ENCODE measurements at regions not wholly inside any gene's neighbourhood (a gene's known extent, or its start where the extent isn't known, plus 50 kb on each side); places are given as distances from the start of the nearest gene placed in this dataset.
"Not testable (repeated sequence)": the region's sequence is repeated elsewhere in the genome, so short reads cannot be mapped to it uniquely, and the experiment has no call there.

- Histone ChIP-seq H3K9me3 (ENCODE audit: control insufficient read depth in 1 of 2, low read length in 2 of 2) (peaks cover 0 to 11% of the 10 kb centered on the region in 2 donors), H3K4me1 (ENCODE audit: control insufficient read depth in 1 of 2, insufficient read depth in 2 of 2, low read length in 2 of 2) (no peaks in the 10 kb centered on the region), H3K27me3 (ENCODE audit: low read depth, low read length) (no peaks in the 10 kb centered on the region), H3K36me3 (ENCODE audit: control insufficient read depth in 1 of 2, insufficient read depth in 2 of 2, low read length in 2 of 2) (no peaks in the 10 kb centered on the region), H3K27ac (ENCODE audit: low read length) (no peak overlapping the region), H3K4me3 (ENCODE audit: low read depth in 1 of 2, low read length in 2 of 2) (no peak overlapping the region)
Measured at GRCh38 chr13:19074519-19074918, 107.1 kb downstream of the TUBA3C start.

GRCh38 chr13:19074106-19074505 lies 107.5 kb downstream of the TUBA3C start:
- H3K4me1 ChIP-seq (ENCODE audit: control insufficient read depth in 1 of 2, insufficient read depth in 2 of 2, low read length in 2 of 2); H3K27me3 ChIP-seq (ENCODE audit: low read depth, low read length); H3K36me3 ChIP-seq (ENCODE audit: control insufficient read depth in 1 of 2, insufficient read depth in 2 of 2, low read length in 2 of 2); H3K27ac ChIP-seq (ENCODE audit: low read length); H3K4me3 ChIP-seq (ENCODE audit: low read depth in 1 of 2, low read length in 2 of 2): not testable (repeated sequence)
- peaks cover 0 to 11% of the 10 kb centered on the region in 2 donors for H3K9me3 ChIP-seq (ENCODE audit: control insufficient read depth in 1 of 2, low read length in 2 of 2)

- not testable (repeated sequence) for H3K9me3 ChIP-seq (ENCODE audit: control insufficient read depth in 1 of 2, low read length in 2 of 2); H3K4me1 ChIP-seq (ENCODE audit: control insufficient read depth in 1 of 2, insufficient read depth in 2 of 2, low read length in 2 of 2); H3K27ac ChIP-seq (ENCODE audit: low read length); H3K4me3 ChIP-seq (ENCODE audit: low read depth in 1 of 2, low read length in 2 of 2); H3K36me3 ChIP-seq (ENCODE audit: control insufficient read depth in 1 of 2, insufficient read depth in 2 of 2, low read length in 2 of 2); H3K27me3 ChIP-seq (ENCODE audit: low read depth, low read length)
Measured at GRCh38 chr13:19072956-19073706, 108.5 kb downstream of the TUBA3C start.

- H3K27me3 ChIP-seq (ENCODE audit: low read depth, low read length): no peaks in the 10 kb centered on the region
- no peaks in the 10 kb centered on the region for H3K4me1 ChIP-seq (ENCODE audit: control insufficient read depth in 1 of 2, insufficient read depth in 2 of 2, low read length in 2 of 2)
- no peak overlapping the region for H3K27ac ChIP-seq (ENCODE audit: low read length)
- H3K9me3 ChIP-seq (ENCODE audit: control insufficient read depth in 1 of 2, low read length in 2 of 2): peaks cover 0 to 12% of the 10 kb centered on the region in 2 donors
- no peaks in the 10 kb centered on the region for H3K36me3 ChIP-seq (ENCODE audit: control insufficient read depth in 1 of 2, insufficient read depth in 2 of 2, low read length in 2 of 2)
- H3K4me3 ChIP-seq (ENCODE audit: low read depth in 1 of 2, low read length in 2 of 2): no peak overlapping the region
Measured at GRCh38 chr13:19072543-19072942, 109.1 kb downstream of the TUBA3C start.

- peaks cover 0 to 12% of the 10 kb centered on the region in 2 donors for H3K9me3 ChIP-seq (ENCODE audit: control insufficient read depth in 1 of 2, low read length in 2 of 2)
- H3K27ac ChIP-seq (ENCODE audit: low read length): no peak overlapping the region
Measured at GRCh38 chr13:19071161-19071936, 110.3 kb downstream of the TUBA3C start.

GRCh38 chr13:19070398-19070735 lies 111.3 kb downstream of the TUBA3C start:
- Histone ChIP-seq H3K27me3 (ENCODE audit: low read depth, low read length) (no peaks in the 10 kb centered on the region), H3K36me3 (ENCODE audit: control insufficient read depth in 1 of 2, insufficient read depth in 2 of 2, low read length in 2 of 2) (no peaks in the 10 kb centered on the region), H3K9me3 (ENCODE audit: control insufficient read depth in 1 of 2, low read length in 2 of 2) (peaks cover 0 to 12% of the 10 kb centered on the region in 2 donors), H3K27ac (ENCODE audit: low read length) (no peak overlapping the region), H3K4me1 (ENCODE audit: control insufficient read depth in 1 of 2, insufficient read depth in 2 of 2, low read length in 2 of 2) (no peaks in the 10 kb centered on the region), H3K4me3 (ENCODE audit: low read depth in 1 of 2, low read length in 2 of 2) (no peak overlapping the region)

More at GRCh38 chr13:19071161-19071936, 110.3 kb downstream of the TUBA3C start:
- Histone ChIP-seq H3K36me3 (ENCODE audit: control insufficient read depth in 1 of 2, insufficient read depth in 2 of 2, low read length in 2 of 2) (no peaks in the 10 kb centered on the region), H3K27me3 (ENCODE audit: low read depth, low read length) (no peaks in the 10 kb centered on the region), H3K4me3 (ENCODE audit: low read depth in 1 of 2, low read length in 2 of 2) (no peak overlapping the region), H3K4me1 (ENCODE audit: control insufficient read depth in 1 of 2, insufficient read depth in 2 of 2, low read length in 2 of 2) (no peaks in the 10 kb centered on the region)

GRCh38 chr13:19069684-19070397 lies 111.8 kb downstream of the TUBA3C start:
- Histone ChIP-seq H3K27ac (ENCODE audit: low read length) (no peak overlapping the region), H3K9me3 (ENCODE audit: control insufficient read depth in 1 of 2, low read length in 2 of 2) (peaks cover 0 to 12% of the 10 kb centered on the region in 2 donors), H3K4me3 (ENCODE audit: low read depth in 1 of 2, low read length in 2 of 2) (no peak overlapping the region), H3K36me3 (ENCODE audit: control insufficient read depth in 1 of 2, insufficient read depth in 2 of 2, low read length in 2 of 2) (no peaks in the 10 kb centered on the region), H3K27me3 (ENCODE audit: low read depth, low read length) (no peaks in the 10 kb centered on the region), H3K4me1 (ENCODE audit: control insufficient read depth in 1 of 2, insufficient read depth in 2 of 2, low read length in 2 of 2) (no peaks in the 10 kb centered on the region)

GRCh38 chr13:19068691-19069090 lies 112.9 kb downstream of the TUBA3C start:
- Histone ChIP-seq H3K27ac (ENCODE audit: low read length) (no peak overlapping the region), H3K4me3 (ENCODE audit: low read depth in 1 of 2, low read length in 2 of 2) (no peak overlapping the region), H3K36me3 (ENCODE audit: control insufficient read depth in 1 of 2, insufficient read depth in 2 of 2, low read length in 2 of 2) (no peaks in the 10 kb centered on the region), H3K9me3 (ENCODE audit: control insufficient read depth in 1 of 2, low read length in 2 of 2) (peaks cover 0 to 20% of the 10 kb centered on the region in 2 donors), H3K27me3 (ENCODE audit: low read depth, low read length) (no peaks in the 10 kb centered on the region), H3K4me1 (ENCODE audit: control insufficient read depth in 1 of 2, insufficient read depth in 2 of 2, low read length in 2 of 2) (no peaks in the 10 kb centered on the region)

GRCh38 chr13:19067767-19068166 lies 113.9 kb downstream of the TUBA3C start:
- H3K4me1 ChIP-seq (ENCODE audit: control insufficient read depth in 1 of 2, insufficient read depth in 2 of 2, low read length in 2 of 2): no peaks in the 10 kb centered on the region
- H3K27ac ChIP-seq (ENCODE audit: low read length): no peak overlapping the region
- no peaks in the 10 kb centered on the region for H3K36me3 ChIP-seq (ENCODE audit: control insufficient read depth in 1 of 2, insufficient read depth in 2 of 2, low read length in 2 of 2)
- H3K4me3 ChIP-seq (ENCODE audit: low read depth in 1 of 2, low read length in 2 of 2): no peak overlapping the region
- peaks cover 0 to 25% of the 10 kb centered on the region in 2 donors for H3K9me3 ChIP-seq (ENCODE audit: control insufficient read depth in 1 of 2, low read length in 2 of 2)
- H3K27me3 ChIP-seq (ENCODE audit: low read depth, low read length): no peaks in the 10 kb centered on the region

- Histone ChIP-seq H3K36me3 (ENCODE audit: control insufficient read depth in 1 of 2, insufficient read depth in 2 of 2, low read length in 2 of 2) (no peaks in the 10 kb centered on the region), H3K4me1 (ENCODE audit: control insufficient read depth in 1 of 2, insufficient read depth in 2 of 2, low read length in 2 of 2) (no peaks in the 10 kb centered on the region), H3K4me3 (ENCODE audit: low read depth in 1 of 2, low read length in 2 of 2) (no peak overlapping the region), H3K27me3 (ENCODE audit: low read depth, low read length) (no peaks in the 10 kb centered on the region), H3K27ac (ENCODE audit: low read length) (no peak overlapping the region), H3K9me3 (ENCODE audit: control insufficient read depth in 1 of 2, low read length in 2 of 2) (peaks cover 0 to 17% of the 10 kb centered on the region in 2 donors)
Measured at GRCh38 chr13:19062801-19063200, 118.8 kb downstream of the TUBA3C start.

GRCh38 chr13:19062019-19062646 lies 119.5 kb downstream of the TUBA3C start:
- H3K27ac ChIP-seq (ENCODE audit: low read length): no peak overlapping the region
- H3K36me3 ChIP-seq (ENCODE audit: control insufficient read depth in 1 of 2, insufficient read depth in 2 of 2, low read length in 2 of 2): no peaks in the 10 kb centered on the region
- H3K9me3 ChIP-seq (ENCODE audit: control insufficient read depth in 1 of 2, low read length in 2 of 2): peaks cover 0 to 17% of the 10 kb centered on the region in 2 donors

More at GRCh38 chr13:19062019-19062646, 119.5 kb downstream of the TUBA3C start:
- no peaks in the 10 kb centered on the region for H3K27me3 ChIP-seq (ENCODE audit: low read depth, low read length)
- H3K4me1 ChIP-seq (ENCODE audit: control insufficient read depth in 1 of 2, insufficient read depth in 2 of 2, low read length in 2 of 2): no peaks in the 10 kb centered on the region
- no peak overlapping the region for H3K4me3 ChIP-seq (ENCODE audit: low read depth in 1 of 2, low read length in 2 of 2)

Measured in muscle layer of duodenum (tissue), 2 donors.